GM18858 (cell line): ENCODE measurements at regions not wholly inside any gene's neighbourhood (a gene's known extent, or its start where the extent isn't known, plus 50 kb on each side); places are given as distances from the start of the nearest gene placed in this dataset.
"Not testable (repeated sequence)": the region's sequence is repeated elsewhere in the genome, so short reads cannot be mapped to it uniquely, and the experiment has no call there.

ENCODE experiments used
- ATAC-seq: cut with Tn5 transposase; IDR thresholded peaks from one replicate; pipeline ENCODE4 v1.9.1; 2021; ENCODE audit not compliant: unreplicated experiment

- no peak for ATAC-seq
These were observed 75.0 kb downstream of the TMEM237 start for GRCh38 chr2:201568217-201568820.

DNA sequence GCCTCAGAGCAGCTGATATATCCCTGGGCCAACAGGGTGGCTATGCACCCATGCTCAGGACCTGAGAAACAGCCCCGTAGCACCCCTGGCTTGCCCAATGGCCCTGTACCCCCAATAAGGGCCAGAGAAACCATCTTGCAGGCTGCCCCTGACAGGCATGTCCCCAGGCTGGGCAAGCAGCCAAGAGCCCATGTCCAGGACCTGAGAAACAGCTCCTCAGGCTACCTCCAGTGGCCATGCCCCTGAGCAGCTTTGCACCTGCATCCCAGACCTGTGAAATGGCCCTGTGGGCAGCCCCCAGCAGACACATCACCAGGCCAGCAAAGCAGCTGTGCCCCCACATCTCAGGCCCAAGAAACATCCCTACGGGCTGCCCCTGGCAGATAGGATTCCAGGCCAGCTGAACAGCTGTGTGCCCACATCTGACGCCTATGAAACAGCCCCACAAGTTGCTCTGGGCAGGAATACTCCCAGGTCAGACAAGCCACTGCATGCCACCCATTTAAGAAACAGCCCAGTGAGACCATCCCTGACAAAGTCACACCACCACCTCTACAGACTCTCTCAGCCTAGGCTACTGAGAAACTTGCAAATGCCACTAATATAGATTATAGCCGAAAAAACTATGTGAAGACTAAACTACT, 84.1 kb downstream of the TMEM237 start:
- no peak for ATAC-seq

DNA sequence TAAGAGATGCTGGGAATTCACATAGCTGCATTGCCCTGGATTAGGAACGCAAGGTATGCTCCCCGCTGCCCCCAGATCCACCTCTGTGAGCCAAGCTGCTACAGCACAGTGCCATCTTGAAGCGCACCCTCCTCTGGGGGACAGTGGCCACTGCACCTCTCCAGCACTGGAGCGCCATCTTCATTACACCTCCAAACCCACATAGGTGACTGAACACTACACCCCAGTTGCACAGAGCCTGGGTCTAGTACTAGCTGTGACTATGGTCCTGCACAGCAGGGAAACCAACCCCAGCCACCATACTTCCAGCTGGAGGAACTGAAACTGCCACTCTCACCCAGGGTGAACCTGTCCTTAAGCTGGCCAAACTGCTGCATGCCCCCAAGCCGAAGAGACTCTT, 84.6 kb downstream of the TMEM237 start:
- no peak for ATAC-seq

DNA sequence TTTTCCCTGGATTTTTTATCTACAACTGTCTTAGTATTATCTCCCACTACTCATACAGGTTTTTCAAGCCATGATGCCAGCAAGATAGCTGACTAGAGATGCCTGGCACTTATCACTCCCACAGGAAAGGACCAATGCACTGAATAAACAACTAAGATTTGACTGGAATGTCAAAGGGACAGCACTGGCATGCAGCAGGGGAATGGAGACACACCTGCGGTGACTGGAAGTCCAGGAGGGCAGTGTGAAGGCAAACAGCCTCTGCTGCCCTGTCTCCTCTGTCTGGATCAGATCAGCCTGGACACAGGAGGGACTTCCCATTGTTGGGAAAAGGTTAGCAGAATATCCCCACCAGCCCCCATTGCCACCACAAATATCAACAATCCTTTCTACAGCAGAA, 85.1 kb downstream of the TMEM237 start:
- ATAC-seq: no peak

GRCh38 chr2:201551901-201552300, 91.4 kb downstream of the TMEM237 start:
- no peak for ATAC-seq

DNA sequence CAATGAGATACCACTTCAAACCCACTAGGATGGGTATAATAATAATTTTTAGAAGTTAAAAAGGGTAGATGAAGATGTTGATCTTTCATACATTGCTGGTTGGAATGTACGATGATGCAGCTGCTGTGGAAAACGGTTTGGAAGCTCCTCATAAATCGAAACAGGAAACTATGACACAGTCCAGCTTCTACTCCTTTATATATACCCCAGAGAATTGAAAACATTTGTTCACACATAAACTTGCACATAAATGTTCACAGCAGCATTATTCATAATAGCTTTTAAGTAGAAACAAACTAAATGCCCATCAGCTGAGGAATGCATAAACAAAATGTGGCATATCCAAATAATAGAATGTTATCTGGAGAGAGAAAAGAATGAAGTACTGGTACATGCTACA, 95.0 kb downstream of the STRADB start:
- no peak for ATAC-seq

DNA sequence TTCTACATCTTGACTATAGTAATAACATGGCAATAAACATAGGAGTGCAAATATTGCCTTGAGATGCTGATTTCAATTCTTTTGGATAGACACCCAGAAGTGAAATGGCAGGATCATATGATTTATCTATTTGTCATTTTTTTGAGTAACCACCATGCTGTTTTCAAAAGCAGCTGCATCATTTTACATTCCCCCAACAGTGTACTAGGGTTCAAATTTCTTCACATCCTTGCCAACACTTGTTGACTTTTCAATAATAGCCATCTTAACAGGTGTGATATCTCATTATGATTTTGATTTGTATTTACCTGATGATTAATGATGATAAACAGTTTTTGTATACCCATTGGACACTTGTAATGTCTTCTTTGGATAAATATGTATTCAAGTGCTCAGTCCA, 90.8 kb downstream of the STRADB start:
- ATAC-seq: no peak

- not testable (repeated sequence) for ATAC-seq
These were observed 87.7 kb downstream of the STRADB start for GRCh38 chr2:201539271-201539670.

DNA sequence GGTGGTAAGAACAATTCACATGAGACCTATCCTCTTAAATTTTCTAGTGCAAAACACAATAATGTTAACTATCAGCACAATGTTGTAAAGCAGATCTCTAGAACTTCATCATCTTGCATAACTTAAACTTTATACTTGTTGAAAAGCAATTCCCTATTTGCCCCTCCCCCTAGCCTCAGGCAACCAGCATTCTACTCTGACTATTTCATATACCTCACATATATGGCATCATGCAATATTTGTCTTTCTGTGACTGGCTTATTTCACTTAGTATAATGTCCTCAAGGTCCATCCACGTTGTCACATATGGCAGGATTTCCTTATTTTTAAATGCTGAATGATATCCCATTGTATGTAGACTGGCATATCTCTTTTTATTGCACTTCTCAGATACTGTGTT, 86.5 kb downstream of the STRADB start:
- ATAC-seq: no peak

DNA sequence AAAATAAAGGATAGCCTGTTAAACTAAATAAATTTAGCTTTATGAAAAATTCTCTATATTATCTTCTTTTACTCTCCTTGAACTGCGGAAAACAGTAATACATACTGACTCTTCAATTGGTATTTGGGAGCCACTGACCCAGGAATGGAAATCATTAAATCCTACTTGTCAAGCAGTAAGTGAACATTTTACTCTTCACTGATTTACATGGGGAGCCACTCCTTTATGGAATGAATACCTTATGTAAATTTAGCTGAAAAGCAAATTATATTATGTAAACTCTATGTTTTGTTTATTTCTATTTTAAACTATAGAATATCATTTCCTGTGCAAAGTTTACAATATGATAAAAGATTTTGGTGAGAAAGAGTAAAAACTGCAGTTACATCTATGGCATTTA, 85.2 kb downstream of the STRADB start:
- ATAC-seq: no peak

DNA sequence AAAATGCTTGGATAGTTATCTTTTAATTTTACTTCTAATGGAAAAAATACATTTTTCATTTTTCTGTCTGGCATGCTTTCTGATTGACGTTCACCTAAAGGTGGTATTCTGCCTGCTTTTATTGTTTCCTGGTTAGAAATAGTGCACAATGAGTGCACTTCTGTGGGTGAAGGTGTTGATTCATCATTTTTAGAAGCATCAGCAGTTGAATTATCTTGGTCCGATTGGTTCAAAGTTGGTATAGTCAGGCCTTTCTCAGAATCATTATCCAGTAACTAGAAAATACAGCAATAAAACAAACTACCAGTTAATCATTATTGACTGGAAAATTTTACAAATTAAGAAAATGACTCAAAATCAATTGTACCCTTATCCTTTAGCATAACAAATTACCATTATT, 84.5 kb downstream of the STRADB start:
- ATAC-seq: no peak

DNA sequence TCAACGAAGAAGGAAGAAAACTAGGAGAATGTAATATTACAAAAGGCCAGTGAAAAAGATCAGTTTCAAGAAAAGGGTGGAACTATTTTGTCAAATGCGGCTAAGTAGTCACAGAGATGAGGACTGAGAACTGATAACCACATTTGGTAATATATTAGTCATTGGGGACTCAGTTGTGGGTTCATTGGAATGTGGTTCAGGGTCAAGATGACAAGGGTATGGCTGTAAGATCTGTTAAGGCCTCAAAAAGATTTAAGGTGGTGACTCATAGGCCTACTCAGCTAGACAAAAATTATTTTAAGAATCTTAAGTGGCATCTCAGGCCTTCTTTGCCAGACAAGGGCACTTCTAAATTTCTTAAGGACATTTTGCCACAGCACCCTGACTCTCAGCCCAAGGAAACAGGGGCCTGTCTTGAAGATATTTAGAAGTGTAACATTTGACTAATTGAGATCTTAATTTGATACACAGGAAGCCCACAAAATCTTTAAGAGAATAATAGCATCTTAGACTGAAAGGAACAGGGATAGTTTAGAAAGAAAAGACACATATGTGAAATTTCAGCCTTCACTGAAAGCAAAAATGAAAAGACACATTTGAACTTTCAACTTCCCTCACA, 81.3 kb downstream of the STRADB start:
- peak; percentile 91 for ATAC-seq
